B cell (primary cell): ENCODE measurements at regions not wholly inside any gene's neighbourhood (a gene's known extent, or its start where the extent isn't known, plus 50 kb on each side); places are given as distances from the start of the nearest gene placed in this dataset.
"Not testable (repeated sequence)": the region's sequence is repeated elsewhere in the genome, so short reads cannot be mapped to it uniquely, and the experiment has no call there.

Experiments used
- ATAC-seq: fragments of 200-7000 bp; cut with Tn5 transposase; one replicate; pipeline ENCODE4 v1.10.0; 2021; ENCODE audit warnings: low read depth, mild to moderate bottlenecking, moderate number of reproducible peaks, moderate library complexity
- CTCF ChIA-PET: fragments of 350-600 bp; sonication (Branson Sonifier 250); formaldehyde crosslinking; loops from one replicate; lab custom pipeline; 2021; ENCODE audit warnings: antibody characterized with exemption, inconsistent platforms; lab: Charles Lee
- POLR2A ChIA-PET: fragments of 350-600 bp; sonication (Branson Sonifier 250); formaldehyde crosslinking; loops from one replicate; lab custom pipeline; 2021; ENCODE audit warnings: antibody characterized with exemption; lab: Charles Lee
- DNase-seq: peaks from one replicate; pipeline ENCODE4 v3.0.0; 2013
- H2AFZ ChIP-seq: 2 replicates; pipeline ENCODE4 v1.6.1; 2012; ENCODE audit warnings: mild to moderate bottlenecking, low read depth, low read length; ENCODE audit not compliant: insufficient read depth, poor library complexity, severe bottlenecking
- H3K27ac ChIP-seq, 2 donors: 1 replicate in 1 of 2; 2 replicates in 1 of 2; pipeline ENCODE4 v1.5.1; 2012 to 2013; ENCODE audit warnings: low read length in 2 of 2, mild to moderate bottlenecking in 2 of 2, moderate library complexity in 1 of 2
- H3K27me3 ChIP-seq, 4 experiments: fragments of 200-600 bp in 1 of 4; sonication (generic) in 1 of 4; replicated peaks in 1 of 4; 1 replicate in 2 of 4; 2 replicates in 2 of 4; pipeline versions ENCODE4 v1.6.1 to v1.7.0; 2013 to 2016; ENCODE audit warnings: low read length in 3 of 4, mild to moderate bottlenecking in 2 of 4, mixed read lengths in 1 of 4, moderate library complexity in 1 of 4; ENCODE audit not compliant: insufficient read depth in 4 of 4, control insufficient read depth in 3 of 4; ENCODE audit errors: control extremely low read depth in 1 of 4
- H3K36me3 ChIP-seq, 2 experiments: replicated peaks in 1 of 2; 1 replicate in 1 of 2; 2 replicates in 1 of 2; pipeline versions ENCODE4 v1.6.1 to v1.7.1; 2013; ENCODE audit warnings: low read length in 1 of 2; ENCODE audit not compliant: insufficient read depth in 2 of 2, control insufficient read depth in 1 of 2; ENCODE audit errors: control extremely low read depth in 1 of 2, extremely low read depth in 1 of 2
- H3K4me1 ChIP-seq, 2 donors: fragments of 200-600 bp in 1 of 2; sonication (generic) in 1 of 2; 1 replicate in 1 of 2; 2 replicates in 1 of 2; pipeline versions ENCODE4 v1.5.1 to v1.6.1; 2013 to 2017; ENCODE audit warnings: low read length in 2 of 2; ENCODE audit not compliant: control insufficient read depth in 2 of 2, insufficient read depth in 2 of 2
- H3K4me2 ChIP-seq: replicated peaks from 2 replicates; pipeline ENCODE3; 2012; ENCODE audit warnings: mild to moderate bottlenecking, low read depth, low read length; ENCODE audit not compliant: poor library complexity, severe bottlenecking
- H3K4me3 ChIP-seq, 5 experiments: fragments of 200-600 bp in 1 of 5; sonication (generic) in 1 of 5; 1 replicate in 3 of 5; 2 replicates in 2 of 5; pipeline versions ENCODE4 v1.5.1 to v1.7.0; 2011 to 2016; ENCODE audit warnings: low read length in 4 of 5, mild to moderate bottlenecking in 4 of 5, low read depth in 2 of 5, control low read depth in 1 of 5, moderate library complexity in 1 of 5; ENCODE audit not compliant: insufficient read depth in 1 of 5; ENCODE audit errors: control extremely low read depth in 1 of 5, extremely low read depth in 1 of 5
- H3K79me2 ChIP-seq: fragments of 200-600 bp; sonication (generic); one replicate; pipeline ENCODE4 v1.6.0; 2016; ENCODE audit warnings: low read length; ENCODE audit not compliant: control insufficient read depth, insufficient read depth
- H3K9ac ChIP-seq: fragments of 200-600 bp; sonication (generic); 2 replicates; pipeline ENCODE4 v1.6.1; 2017; ENCODE audit warnings: mild to moderate bottlenecking, low read length, moderate library complexity
- H3K9me3 ChIP-seq, 3 donors: one replicate each; pipeline versions ENCODE4 v1.6.1 to v1.7.1; 2013; ENCODE audit warnings: low read length in 2 of 3; ENCODE audit not compliant: control insufficient read depth in 2 of 3, insufficient read depth in 1 of 3; ENCODE audit errors: control extremely low read depth in 1 of 3
- H4K20me1 ChIP-seq: 2 replicates; pipeline ENCODE4 v1.6.0; 2012; ENCODE audit warnings: mild to moderate bottlenecking, low read length; ENCODE audit not compliant: insufficient read depth, control insufficient read depth, poor library complexity, severe bottlenecking
- H3K27ac Mint-ChIP-seq: one replicate; pipeline ENCODE4 v1.8.0; 2021; ENCODE audit warnings: mixed read lengths
- H3K27me3 Mint-ChIP-seq: one replicate; pipeline ENCODE4 v1.8.0; 2021; ENCODE audit warnings: mixed read lengths
- H3K4me1 Mint-ChIP-seq: one replicate; pipeline ENCODE4 v1.8.0; 2021; ENCODE audit warnings: mixed read lengths
- H3K4me3 Mint-ChIP-seq: one replicate; pipeline ENCODE4 v1.8.0; 2021; ENCODE audit warnings: mixed read lengths
- H3K9me3 Mint-ChIP-seq: one replicate; pipeline ENCODE4 v1.8.0; 2022; ENCODE audit warnings: mixed read lengths; ENCODE audit not compliant: insufficient read depth
- EZH2 ChIP-seq: IDR thresholded peaks from 2 replicates; pipeline ENCODE4 v1.6.1; 2012; ENCODE audit warnings: borderline replicate concordance, low read depth, mild to moderate bottlenecking, moderate library complexity, low read length; ENCODE audit not compliant: insufficient read depth, poor library complexity, severe bottlenecking
- WGBS: methylation state at CpG from one replicate; pipeline ENCODE4 v1.1.5; 2013; ENCODE audit warnings: missing lambda C conversion rate; ENCODE audit not compliant: insufficient coverage; 5-methylcytosine and 5-hydroxymethylcytosine counted together
- intact Hi-C: fragments of 100-400 bp; cut with micrococcal nuclease; formaldehyde crosslinking; loops from one replicate; pipeline ENCODE4 v1.10.0; 2022
- TF ChIP-seq, protein P1 (sequence below): fragments of 200-600 bp; IDR thresholded peaks from one replicate; pipeline ENCODE4 v1.8.0; 2022; ENCODE audit warnings: antibody characterized with exemption, mild to moderate bottlenecking

DNA sequence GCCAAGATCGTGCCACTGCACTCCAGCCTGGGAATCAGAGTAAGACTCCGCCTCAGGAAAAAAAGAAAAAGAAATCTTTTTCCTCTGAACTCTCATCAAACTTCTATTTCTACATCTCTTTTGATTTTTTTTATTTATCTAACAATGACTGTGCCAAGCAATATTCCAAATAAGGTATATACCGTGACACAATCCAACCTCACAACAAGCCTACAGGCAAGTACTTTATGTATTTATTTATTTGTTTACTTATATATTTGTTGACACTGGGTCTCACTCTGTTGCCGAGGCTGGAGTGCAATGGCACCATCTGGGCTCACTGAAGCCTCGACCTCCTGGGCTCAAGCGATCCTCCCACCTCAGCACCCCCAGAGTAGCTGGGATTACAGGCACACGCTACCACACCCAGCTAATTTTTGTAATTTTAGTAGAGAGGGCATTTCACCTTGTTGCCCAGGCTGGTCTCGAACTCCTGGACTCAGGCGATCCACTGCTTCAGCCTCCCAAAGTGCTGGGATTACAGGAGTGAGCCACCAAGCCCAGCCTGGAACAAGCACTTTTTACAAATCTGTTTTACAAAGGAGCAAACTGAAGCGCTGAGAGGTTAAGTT, 94.9 kb upstream of the CHD2 start:
- H3K27ac ChIP-seq, result no peak overlapping the region
- no peak for DNase-seq
- H3K4me3 ChIP-seq, result no peak overlapping the region
- no peak for ATAC-seq
- 99% methylated on average over 8 of the region's 10 CpGs for WGBS
- POLR2A ChIA-PET, result interaction anchor here (0.6 kb wide), 2 partner anchors 28 to 33 kb away, joined by 3 read pairs; no protein-coding TSS in a partner anchor
- CTCF ChIA-PET, result interaction anchor here (0.7 to 1.8 kb wide), 10 partner anchors 8 to 121 kb away, joined by 3 to 15 read pairs (median 4); partner anchors contain the start of gene CHD2
- no peak overlapping the region for H3K4me2 ChIP-seq
- H3K4me1 Mint-ChIP-seq, result peaks cover 25% of the 10 kb centered on the region
- H3K36me3 ChIP-seq, result no peaks in the 10 kb centered on the region
- no peaks in the 10 kb centered on the region for H4K20me1 ChIP-seq
- H3K9me3 Mint-ChIP-seq, result no peaks in the 10 kb centered on the region
- no peaks in the 10 kb centered on the region for H3K9me3 ChIP-seq
- no peak overlapping the region for H2AFZ ChIP-seq
- H3K4me3 Mint-ChIP-seq, result no peak overlapping the region
- H3K27me3 Mint-ChIP-seq, result no peaks in the 10 kb centered on the region
- H3K79me2 ChIP-seq, result peaks cover 24% of the 10 kb centered on the region
- TF ChIP-seq EZH2, result no peak
- TF ChIP-seq, protein P1, sequence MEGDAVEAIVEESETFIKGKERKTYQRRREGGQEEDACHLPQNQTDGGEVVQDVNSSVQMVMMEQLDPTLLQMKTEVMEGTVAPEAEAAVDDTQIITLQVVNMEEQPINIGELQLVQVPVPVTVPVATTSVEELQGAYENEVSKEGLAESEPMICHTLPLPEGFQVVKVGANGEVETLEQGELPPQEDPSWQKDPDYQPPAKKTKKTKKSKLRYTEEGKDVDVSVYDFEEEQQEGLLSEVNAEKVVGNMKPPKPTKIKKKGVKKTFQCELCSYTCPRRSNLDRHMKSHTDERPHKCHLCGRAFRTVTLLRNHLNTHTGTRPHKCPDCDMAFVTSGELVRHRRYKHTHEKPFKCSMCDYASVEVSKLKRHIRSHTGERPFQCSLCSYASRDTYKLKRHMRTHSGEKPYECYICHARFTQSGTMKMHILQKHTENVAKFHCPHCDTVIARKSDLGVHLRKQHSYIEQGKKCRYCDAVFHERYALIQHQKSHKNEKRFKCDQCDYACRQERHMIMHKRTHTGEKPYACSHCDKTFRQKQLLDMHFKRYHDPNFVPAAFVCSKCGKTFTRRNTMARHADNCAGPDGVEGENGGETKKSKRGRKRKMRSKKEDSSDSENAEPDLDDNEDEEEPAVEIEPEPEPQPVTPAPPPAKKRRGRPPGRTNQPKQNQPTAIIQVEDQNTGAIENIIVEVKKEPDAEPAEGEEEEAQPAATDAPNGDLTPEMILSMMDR, result no peak
- no peaks in the 10 kb centered on the region for H3K27me3 ChIP-seq
- H3K4me1 ChIP-seq, result peaks cover 10 to 16% of the 10 kb centered on the region in 2 donors
- no peak overlapping the region for H3K9ac ChIP-seq
- no peak overlapping the region for H3K27ac Mint-ChIP-seq
- intact Hi-C loops, result no loop called here

- peaks cover 24% of the 10 kb centered on the region for H3K79me2 ChIP-seq
- CTCF ChIA-PET, result interaction anchor here (0.7 to 1.8 kb wide), 8 partner anchors 9 to 120 kb away, joined by 3 to 15 read pairs (median 4); partner anchors contain the start of gene CHD2
- H3K27me3 Mint-ChIP-seq, POLR2A ChIA-PET, H3K4me2 ChIP-seq, H3K27me3 ChIP-seq, H2AFZ ChIP-seq, H3K27ac ChIP-seq, H3K9me3 ChIP-seq, H3K4me3 ChIP-seq, H3K36me3 ChIP-seq, intact Hi-C loops, H3K9ac ChIP-seq, H3K9me3 Mint-ChIP-seq, ATAC-seq, DNase-seq, H4K20me1 ChIP-seq: not testable (repeated sequence)
- 90% methylated on average over 9 of the region's 11 CpGs for WGBS
- H3K4me1 ChIP-seq, result peaks cover 17 to 25% of the 10 kb centered on the region in 2 donors
- Mint-ChIP-seq H3K4me1 (peaks cover 33% of the 10 kb centered on the region), H3K27ac (peak overlapping the region; percentile 47), H3K4me3 (peak overlapping the region; percentile 55)
Observed at GRCh38 chr15:92806171-92806570, 94.0 kb upstream of the CHD2 start.
